Adrenal gland (tissue), 9 donors: ENCODE measurements at regions not wholly inside any gene's neighbourhood (a gene's known extent, or its start where the extent isn't known, plus 50 kb on each side); places are given as distances from the start of the nearest gene placed in this dataset.

Experiments
- DNase-seq, 7 donors: peaks; one replicate each; pipeline ENCODE4 v3.0.0-alpha.2; 2019 to 2020
- H3K27ac ChIP-seq, 5 donors: fragments of 200-600 bp; sonication (generic) in 4 of 5; 1 replicate in 3 of 5; 2 replicates in 2 of 5; pipeline versions ENCODE4 v1.5.1 to v1.8.0; 2016 to 2020; ENCODE audit warnings: mild to moderate bottlenecking in 1 of 5
- H3K27me3 ChIP-seq: fragments of 200-600 bp; 2 replicates; pipeline ENCODE4 v1.8.0; 2021
- H3K36me3 ChIP-seq, 2 donors: fragments of 200-600 bp; replicated peaks in 1 of 2; 1 replicate in 1 of 2; 2 replicates in 1 of 2; pipeline versions ENCODE4 v1.5.1 to v1.8.0; 2018 to 2022
- H3K4me1 ChIP-seq, 2 donors: fragments of 200-600 bp; replicated peaks in 1 of 2; 1 replicate in 1 of 2; 2 replicates in 1 of 2; pipeline versions ENCODE4 v1.5.1 to v1.8.0; 2018 to 2021
- H3K4me3 ChIP-seq, 4 donors: fragments of 200-600 bp; sonication (generic) in 3 of 4; one replicate each; pipeline ENCODE4 v1.5.1; 2016 to 2018
- H3K9me3 ChIP-seq, 3 donors: fragments of 200-600 bp; sonication (generic) in 1 of 3; replicated peaks in 1 of 3; 1 replicate in 2 of 3; 2 replicates in 1 of 3; pipeline versions ENCODE4 v1.5.1 to v1.8.0; 2016 to 2021
- POLR2A ChIP-seq, 2 donors: fragments of 450-650 bp; IDR thresholded peaks; one replicate each; pipeline ENCODE4 v1.6.1; 2017; ENCODE audit warnings: antibody characterized with exemption in 2 of 2, mild to moderate bottlenecking in 2 of 2, moderate library complexity in 1 of 2
- WGBS, 4 donors: extraction: QIAGEN DNeasy Blood & Tissue Kit in 2 of 4; methylation state at CpG; one replicate each; pipeline versions ENCODE4 v1.1.5 to v1.1.7; 2013 to 2017; 5-methylcytosine and 5-hydroxymethylcytosine counted together
- intact Hi-C, 2 donors: fragments of 100-400 bp; cut with DNase I; formaldehyde crosslinking; loops; one replicate each; pipeline versions ENCODE4 v1.14.1 to v1.15.0; 2022 to 2023
- TF ChIP-seq, protein P1 (sequence below), 6 experiments: fragments of 450-650 bp in 4 of 6; fragments of 200-600 bp in 2 of 6; sonication (generic) in 1 of 6; IDR thresholded peaks; 1 replicate in 5 of 6; 2 replicates in 1 of 6; pipeline versions ENCODE4 v1.5.1 to v1.8.0; 2016 to 2021; ENCODE audit warnings: antibody characterized with exemption in 6 of 6, mild to moderate bottlenecking in 2 of 6, moderate library complexity in 1 of 6
- donor health status: healthy with polysubstance abuse.
- donor health status: Bipolar disorder and iron deficiency.
- donor health status: DM: yes; HTN: yes; CAD: no.
- donor health status: DM: no; HTN: no; CAD: no.
- donor health status: DM: no; HTN: no; CAD: no.

DNA sequence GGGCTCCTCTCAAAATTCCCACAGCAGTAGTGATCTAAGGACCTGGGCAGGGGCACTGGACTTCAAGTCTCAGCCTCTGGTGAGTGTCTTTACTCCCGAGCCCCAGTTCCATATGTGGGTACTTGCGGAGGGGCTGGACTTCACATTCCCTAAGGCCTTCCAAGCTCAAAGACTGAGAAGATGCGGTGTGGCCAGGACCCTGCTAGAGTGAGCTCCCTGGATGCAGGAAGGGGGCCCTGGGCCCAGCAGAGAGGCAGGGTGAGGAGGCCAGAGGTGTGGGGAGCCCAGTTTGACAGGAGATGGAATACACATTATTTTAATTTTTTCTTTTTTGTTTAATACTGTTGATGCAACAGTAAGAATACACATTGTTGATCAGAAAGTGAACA is 83.7 kb downstream of the IGLL1 start:
- Histone ChIP-seq H3K27me3 (no peaks in the 10 kb centered on the region), H3K4me3 (no peak overlapping the region), H3K36me3 (no peaks in the 10 kb centered on the region), H3K9me3 (no peaks in the 10 kb centered on the region), H3K27ac (no peak overlapping the region), H3K4me1 (peaks cover 0 to 4% of the 10 kb centered on the region in 2 donors)
- no peak for DNase-seq
- WGBS, 4 donors = 86 to 99% (median 95%) methylated on average over 3 of the region's 3 CpGs
- TF ChIP-seq, protein P1, sequence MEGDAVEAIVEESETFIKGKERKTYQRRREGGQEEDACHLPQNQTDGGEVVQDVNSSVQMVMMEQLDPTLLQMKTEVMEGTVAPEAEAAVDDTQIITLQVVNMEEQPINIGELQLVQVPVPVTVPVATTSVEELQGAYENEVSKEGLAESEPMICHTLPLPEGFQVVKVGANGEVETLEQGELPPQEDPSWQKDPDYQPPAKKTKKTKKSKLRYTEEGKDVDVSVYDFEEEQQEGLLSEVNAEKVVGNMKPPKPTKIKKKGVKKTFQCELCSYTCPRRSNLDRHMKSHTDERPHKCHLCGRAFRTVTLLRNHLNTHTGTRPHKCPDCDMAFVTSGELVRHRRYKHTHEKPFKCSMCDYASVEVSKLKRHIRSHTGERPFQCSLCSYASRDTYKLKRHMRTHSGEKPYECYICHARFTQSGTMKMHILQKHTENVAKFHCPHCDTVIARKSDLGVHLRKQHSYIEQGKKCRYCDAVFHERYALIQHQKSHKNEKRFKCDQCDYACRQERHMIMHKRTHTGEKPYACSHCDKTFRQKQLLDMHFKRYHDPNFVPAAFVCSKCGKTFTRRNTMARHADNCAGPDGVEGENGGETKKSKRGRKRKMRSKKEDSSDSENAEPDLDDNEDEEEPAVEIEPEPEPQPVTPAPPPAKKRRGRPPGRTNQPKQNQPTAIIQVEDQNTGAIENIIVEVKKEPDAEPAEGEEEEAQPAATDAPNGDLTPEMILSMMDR (IDR thresholded peaks at IDR 0.05) = no peak
- no peak for TF ChIP-seq POLR2A (IDR thresholded peaks at IDR 0.05)
- intact Hi-C loops = no loop called here

DNA sequence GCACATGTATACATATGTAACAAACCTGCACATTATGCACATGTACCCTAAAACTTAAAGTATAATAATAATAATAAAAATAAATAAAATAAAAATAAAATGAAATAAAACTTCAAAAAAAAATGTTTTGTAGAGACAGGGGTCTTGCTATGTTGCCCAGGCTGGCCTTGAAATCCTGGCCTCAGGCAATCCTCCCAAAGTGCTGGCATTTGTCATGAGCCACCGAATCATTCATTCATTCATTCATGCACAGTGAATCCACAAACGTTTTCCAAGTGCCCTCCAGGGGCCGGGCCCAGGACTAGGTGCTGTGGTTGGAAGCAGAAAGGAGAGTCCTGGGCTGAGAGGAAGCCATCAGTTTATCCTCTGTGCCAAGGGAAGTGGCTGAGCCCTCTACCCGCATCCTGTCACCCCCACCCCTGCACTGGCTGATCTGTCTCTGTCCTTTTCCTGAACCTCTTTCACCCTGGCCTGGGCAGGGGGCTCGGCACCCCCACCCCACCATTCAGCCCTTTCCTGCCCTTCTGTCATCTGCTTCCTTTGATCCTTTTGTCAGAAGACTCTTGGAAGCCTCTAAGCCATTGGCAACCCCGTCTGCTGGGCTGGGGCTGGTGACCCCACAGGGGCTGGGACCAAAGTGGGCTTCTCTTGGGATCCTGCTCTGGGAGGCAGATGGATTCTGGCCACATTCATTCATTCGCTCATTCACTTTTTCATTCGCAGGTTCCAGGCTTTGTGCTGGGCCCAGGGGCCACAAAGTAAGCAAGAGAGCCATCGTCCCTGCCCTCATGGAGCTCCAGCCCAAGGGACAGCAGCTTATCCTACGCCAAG is 84.3 kb downstream of the IGLL1 start:
- no peaks in the 10 kb centered on the region for H3K27me3 ChIP-seq
- no peak overlapping the region for H3K4me3 ChIP-seq
- H3K4me1 ChIP-seq = peaks cover 0 to 4% of the 10 kb centered on the region in 2 donors
- 63 to 70% (median 66%) methylated on average over 10 of the region's 10 CpGs for WGBS, 4 donors
- H3K36me3 ChIP-seq = no peaks in the 10 kb centered on the region
- TF ChIP-seq POLR2A (IDR thresholded peaks at IDR 0.05) = no peak
- TF ChIP-seq, protein P1 (IDR thresholded peaks at IDR 0.05) = no peak
- no peak for DNase-seq
- H3K27ac ChIP-seq = no peak overlapping the region
- intact Hi-C loops = no loop called here
- no peaks in the 10 kb centered on the region for H3K9me3 ChIP-seq

DNA sequence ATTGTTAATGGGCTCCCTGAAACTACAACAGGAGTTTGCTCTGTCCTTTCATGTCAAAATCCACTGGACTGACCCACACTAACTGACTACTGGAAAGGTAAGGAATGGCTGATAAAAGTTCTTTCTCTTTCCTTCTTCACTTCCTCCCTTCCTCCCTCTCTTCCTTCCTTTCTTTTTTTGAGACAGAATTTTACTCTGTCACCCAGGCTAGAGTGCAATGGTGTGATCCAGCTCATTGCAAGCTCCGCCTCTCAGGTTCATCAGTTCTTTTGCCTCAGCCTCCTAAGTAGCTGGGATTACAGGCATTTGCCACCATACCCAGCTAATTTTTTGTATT is 85.2 kb downstream of the IGLL1 start:
- H3K4me1 ChIP-seq = peaks cover 0 to 4% of the 10 kb centered on the region in 2 donors
- no peaks in the 10 kb centered on the region for H3K36me3 ChIP-seq
- WGBS, 4 donors = 92 to 95% (median 93%) methylated on average over 1 of the region's 1 CpG
- H3K4me3 ChIP-seq = no peak overlapping the region
- DNase-seq = no peak
- H3K9me3 ChIP-seq = no peaks in the 10 kb centered on the region
- H3K27me3 ChIP-seq = no peaks in the 10 kb centered on the region
- intact Hi-C loops = no loop called here
- TF ChIP-seq, protein P1 (IDR thresholded peaks at IDR 0.05) = no peak
- no peak for TF ChIP-seq POLR2A (IDR thresholded peaks at IDR 0.05)
- H3K27ac ChIP-seq = no peak overlapping the region

DNA sequence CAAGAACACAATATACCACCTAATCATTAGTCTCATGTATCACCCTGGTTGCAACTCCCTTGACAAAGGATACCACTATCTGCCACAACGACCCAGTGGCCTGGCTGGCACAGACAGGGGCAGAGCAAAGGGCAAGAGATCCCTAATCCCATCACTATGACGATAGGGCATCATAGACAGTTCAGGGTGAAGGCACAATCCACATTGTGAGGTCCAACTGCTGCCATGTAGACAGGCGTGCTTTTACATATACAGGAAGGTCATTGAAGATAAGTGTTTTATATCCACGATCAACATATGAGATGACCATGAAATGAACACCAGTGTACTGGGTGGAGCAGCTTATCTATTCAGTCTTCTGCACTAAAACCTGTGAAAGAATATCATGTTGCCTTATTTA is 94.6 kb downstream of the IGLL1 start:
- Histone ChIP-seq H3K4me3 (no peak overlapping the region), H3K9me3 (no peaks in the 10 kb centered on the region), H3K27me3 (no peaks in the 10 kb centered on the region), H3K36me3 (no peaks in the 10 kb centered on the region), H3K4me1 (no peaks in the 10 kb centered on the region), H3K27ac (no peak overlapping the region)
- 72 to 77% (median 75%) methylated on average over 4 of the region's 4 CpGs for WGBS, 4 donors
- intact Hi-C loops = no loop called here
- no peak for DNase-seq
- TF ChIP-seq, protein P1 (IDR thresholded peaks at IDR 0.05) = no peak
- TF ChIP-seq POLR2A (IDR thresholded peaks at IDR 0.05) = no peak
